HepG2 (cell line): ENCODE measurements at regions not wholly inside any gene's neighbourhood (a gene's known extent, or its start where the extent isn't known, plus 50 kb on each side); places are given as distances from the start of the nearest gene placed in this dataset.

Source experiments
- CHD2 ChIP-seq: IDR thresholded peaks from 2 replicates; pipeline ENCODE4 v1.6.1; 2011; ENCODE audit warnings: low read depth, low read length, improper control_type of control experiment
- KLF15 ChIP-seq: sonication (generic); formaldehyde crosslinking; IDR thresholded peaks from 2 replicates; pipeline ENCODE4 v1.8.1; 2023; ENCODE audit warnings: borderline replicate concordance, mild to moderate bottlenecking, inconsistent platforms, missing genetic modification reagents, mixed read lengths
- SP2 ChIP-seq: sonication (generic); formaldehyde crosslinking; IDR thresholded peaks from 2 replicates; pipeline ENCODE4 v1.5.1; 2020; ENCODE audit warnings: mild to moderate bottlenecking, missing genetic modification reagents
- U2AF2 ChIP-seq: fragments of 200-400 bp; formaldehyde crosslinking; IDR thresholded peaks from 2 replicates; pipeline ENCODE4 v1.6.1; 2017; ENCODE audit warnings: low read depth, mild to moderate bottlenecking, low read length
- ZBTB2 ChIP-seq: sonication (generic); formaldehyde crosslinking; IDR thresholded peaks from 2 replicates; pipeline ENCODE4 v1.8.0; 2022; ENCODE audit warnings: low read depth, missing genetic modification reagents
- ZNF205 ChIP-seq: IDR thresholded peaks from 2 replicates; pipeline ENCODE4 v1.6.1; 2018; ENCODE audit warnings: missing biosample characterization, missing genetic modification reagents
- ZNF264 ChIP-seq: sonication (generic); formaldehyde crosslinking; IDR thresholded peaks from 2 replicates; pipeline ENCODE4 v1.4.0; 2020; ENCODE audit warnings: missing genetic modification reagents
- ZNF275 ChIP-seq: sonication (generic); formaldehyde crosslinking; IDR thresholded peaks from 2 replicates; pipeline ENCODE4 v1.8.0; 2022; ENCODE audit warnings: missing genetic modification reagents, mild to moderate bottlenecking, inconsistent platforms, borderline replicate concordance
- ZNF607 ChIP-seq: sonication (generic); formaldehyde crosslinking; IDR thresholded peaks from 2 replicates; pipeline ENCODE4 v1.5.1; 2020; ENCODE audit warnings: missing genetic modification reagents, mild to moderate bottlenecking, borderline replicate concordance
- ZNF710 ChIP-seq: sonication (generic); formaldehyde crosslinking; IDR thresholded peaks from 2 replicates; pipeline ENCODE4 v1.5.0; 2020; ENCODE audit warnings: mild to moderate bottlenecking, missing genetic modification reagents, borderline replicate concordance
- TF ChIP-seq, protein P1 (sequence below): sonication (generic); formaldehyde crosslinking; IDR thresholded peaks from 2 replicates; pipeline ENCODE4 v1.8.0; 2022; ENCODE audit warnings: mild to moderate bottlenecking, missing genetic modification reagents, moderate library complexity
- TF ChIP-seq, protein P2 (sequence below): sonication (generic); formaldehyde crosslinking; IDR thresholded peaks from 2 replicates; pipeline ENCODE4 v1.4.0; 2020; ENCODE audit warnings: missing genetic modification reagents, mild to moderate bottlenecking, borderline replicate concordance
- TF ChIP-seq, protein P3 (sequence below), 2 experiments: sonication (generic) in 1 of 2; formaldehyde crosslinking in 1 of 2; IDR thresholded peaks; 2 replicates each; pipeline versions ENCODE4 v1.4.0 to v1.6.1; 2016 to 2020; ENCODE audit warnings: borderline replicate concordance in 1 of 2, low read depth in 1 of 2, mild to moderate bottlenecking in 1 of 2, missing genetic modification reagents in 1 of 2

DNA sequence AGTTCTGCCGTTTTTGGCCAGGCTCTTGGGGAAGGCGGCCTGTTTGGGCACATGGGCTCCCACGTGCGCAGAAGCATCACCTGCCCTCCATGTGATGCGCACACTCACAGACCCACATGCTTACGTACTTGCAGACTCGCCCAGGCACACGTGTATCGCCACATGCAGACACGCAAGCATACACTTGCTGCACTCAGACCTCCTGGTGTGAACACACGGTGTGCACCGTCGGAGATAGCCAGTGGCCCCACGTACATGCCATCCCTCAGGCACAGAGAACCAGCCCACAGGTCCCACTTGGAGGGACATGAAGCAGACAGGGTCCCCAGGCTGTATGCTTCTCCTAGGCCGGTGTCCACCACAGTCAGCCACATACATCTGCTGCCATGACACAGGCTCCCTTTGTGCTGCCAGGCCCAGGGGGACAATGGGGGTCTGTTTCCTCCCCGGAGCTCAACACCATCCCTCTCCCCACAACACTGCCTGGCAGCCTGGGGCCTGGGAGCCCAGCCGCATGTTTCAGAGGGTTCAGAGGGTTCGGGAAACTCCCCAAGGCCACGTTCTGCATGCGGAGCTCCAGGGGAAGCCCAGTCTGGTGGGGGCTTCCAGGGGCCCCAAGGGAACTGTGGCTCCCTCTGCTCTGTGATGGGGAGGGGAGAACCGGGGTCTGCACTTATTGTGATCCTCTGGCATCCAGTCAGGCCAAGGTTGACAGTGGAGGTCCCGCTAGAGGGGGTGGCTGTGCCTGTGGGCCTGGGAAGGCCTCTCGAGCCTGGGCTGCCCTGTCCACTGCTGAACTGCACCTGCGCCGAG, 208.1 kb upstream of the HAAO start (continued):
- TF ChIP-seq, protein P1, sequence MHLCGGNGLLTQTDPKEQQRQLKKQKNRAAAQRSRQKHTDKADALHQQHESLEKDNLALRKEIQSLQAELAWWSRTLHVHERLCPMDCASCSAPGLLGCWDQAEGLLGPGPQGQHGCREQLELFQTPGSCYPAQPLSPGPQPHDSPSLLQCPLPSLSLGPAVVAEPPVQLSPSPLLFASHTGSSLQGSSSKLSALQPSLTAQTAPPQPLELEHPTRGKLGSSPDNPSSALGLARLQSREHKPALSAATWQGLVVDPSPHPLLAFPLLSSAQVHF (CRISPR knock-in tag): peak; percentile 64; the same call in 1 of the 2 replicates
- TF ChIP-seq ZBTB2 (CRISPR knock-in tag): peak; percentile 78
- TF ChIP-seq CHD2: no peak
- 0 out of 2 replicates have a peak, but pooled peaks have one; percentile 41 for TF ChIP-seq ZNF275
- TF ChIP-seq, protein P2, sequence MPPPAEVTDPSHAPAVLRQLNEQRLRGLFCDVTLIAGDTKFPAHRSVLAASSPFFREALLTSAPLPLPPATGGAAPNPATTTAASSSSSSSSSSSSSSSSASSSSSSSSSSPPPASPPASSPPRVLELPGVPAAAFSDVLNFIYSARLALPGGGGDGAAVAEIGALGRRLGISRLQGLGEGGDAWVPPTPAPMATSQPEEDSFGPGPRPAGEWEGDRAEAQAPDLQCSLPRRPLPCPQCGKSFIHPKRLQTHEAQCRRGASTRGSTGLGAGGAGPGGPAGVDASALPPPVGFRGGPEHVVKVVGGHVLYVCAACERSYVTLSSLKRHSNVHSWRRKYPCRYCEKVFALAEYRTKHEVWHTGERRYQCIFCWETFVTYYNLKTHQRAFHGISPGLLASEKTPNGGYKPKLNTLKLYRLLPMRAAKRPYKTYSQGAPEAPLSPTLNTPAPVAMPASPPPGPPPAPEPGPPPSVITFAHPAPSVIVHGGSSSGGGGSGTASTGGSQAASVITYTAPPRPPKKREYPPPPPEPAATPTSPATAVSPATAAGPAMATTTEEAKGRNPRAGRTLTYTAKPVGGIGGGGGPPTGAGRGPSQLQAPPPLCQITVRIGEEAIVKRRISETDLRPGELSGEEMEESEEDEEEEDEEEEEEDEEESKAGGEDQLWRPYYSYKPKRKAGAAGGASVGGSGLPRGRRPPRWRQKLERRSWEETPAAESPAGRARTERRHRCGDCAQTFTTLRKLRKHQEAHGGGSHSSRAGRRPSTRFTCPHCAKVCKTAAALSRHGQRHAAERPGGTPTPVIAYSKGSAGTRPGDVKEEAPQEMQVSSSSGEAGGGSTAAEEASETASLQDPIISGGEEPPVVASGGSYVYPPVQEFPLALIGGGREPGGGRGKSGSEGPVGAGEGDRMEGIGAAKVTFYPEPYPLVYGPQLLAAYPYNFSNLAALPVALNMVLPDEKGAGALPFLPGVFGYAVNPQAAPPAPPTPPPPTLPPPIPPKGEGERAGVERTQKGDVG: peak; percentile 91; the same call in 1 of the 2 replicates
- no peak; the same call in 1 of the 2 replicates for TF ChIP-seq SP2 (CRISPR knock-in tag)
- 0 out of 2 replicates have a peak, but pooled peaks have one; percentile 28 for TF ChIP-seq ZNF205 (CRISPR knock-in tag)
- no peak for TF ChIP-seq U2AF2
- no peak for TF ChIP-seq ZNF264 (CRISPR knock-in tag)
- TF ChIP-seq, protein P3, sequence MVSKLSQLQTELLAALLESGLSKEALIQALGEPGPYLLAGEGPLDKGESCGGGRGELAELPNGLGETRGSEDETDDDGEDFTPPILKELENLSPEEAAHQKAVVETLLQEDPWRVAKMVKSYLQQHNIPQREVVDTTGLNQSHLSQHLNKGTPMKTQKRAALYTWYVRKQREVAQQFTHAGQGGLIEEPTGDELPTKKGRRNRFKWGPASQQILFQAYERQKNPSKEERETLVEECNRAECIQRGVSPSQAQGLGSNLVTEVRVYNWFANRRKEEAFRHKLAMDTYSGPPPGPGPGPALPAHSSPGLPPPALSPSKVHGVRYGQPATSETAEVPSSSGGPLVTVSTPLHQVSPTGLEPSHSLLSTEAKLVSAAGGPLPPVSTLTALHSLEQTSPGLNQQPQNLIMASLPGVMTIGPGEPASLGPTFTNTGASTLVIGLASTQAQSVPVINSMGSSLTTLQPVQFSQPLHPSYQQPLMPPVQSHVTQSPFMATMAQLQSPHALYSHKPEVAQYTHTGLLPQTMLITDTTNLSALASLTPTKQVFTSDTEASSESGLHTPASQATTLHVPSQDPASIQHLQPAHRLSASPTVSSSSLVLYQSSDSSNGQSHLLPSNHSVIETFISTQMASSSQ (IDR thresholded peaks at IDR 0.05; ENCODE audit: low read depth): no peak
- TF ChIP-seq, protein P3 (CRISPR knock-in tag; IDR thresholded peaks at IDR 0.05; ENCODE audit: borderline replicate concordance): peak; percentile 83; the same call in 1 of the 2 replicates
- peak; percentile 47; the same call in 1 of the 2 replicates for TF ChIP-seq ZNF710 (CRISPR knock-in tag)
- TF ChIP-seq KLF15 (CRISPR knock-in tag): no peak
- TF ChIP-seq ZNF607 (CRISPR knock-in tag): no peak
